ENCODE measurements at regions not wholly inside any gene's neighbourhood (a gene's known extent, or its start where the extent isn't known, plus 50 kb on each side); places are given as distances from the start of the nearest gene placed in this dataset.

GRCh38 chr6:105920071-105920470 is 166.1 kb upstream of the PRDM1 start:
- no peak overlapping the region for H3K9ac ChIP-seq (ENCODE audit: low read length)
- H3K27ac ChIP-seq (ENCODE audit: low read depth, low read length): no peak overlapping the region
- H3K79me2 ChIP-seq (ENCODE audit: insufficient read depth, low read length): no peaks in the 10 kb centered on the region
- no peaks in the 10 kb centered on the region for H3K27me3 ChIP-seq (ENCODE audit: low read length)
- no peak overlapping the region for H2AFZ ChIP-seq (ENCODE audit: low read depth, low read length, severe bottlenecking)
- H4K20me1 ChIP-seq (ENCODE audit: low read depth, low read length): no peaks in the 10 kb centered on the region
- no peak for TF ChIP-seq EZH2phosphoT487 (conservative IDR thresholded peaks at IDR 0.05; ENCODE audit: low read length)
- TF ChIP-seq, protein P1, sequence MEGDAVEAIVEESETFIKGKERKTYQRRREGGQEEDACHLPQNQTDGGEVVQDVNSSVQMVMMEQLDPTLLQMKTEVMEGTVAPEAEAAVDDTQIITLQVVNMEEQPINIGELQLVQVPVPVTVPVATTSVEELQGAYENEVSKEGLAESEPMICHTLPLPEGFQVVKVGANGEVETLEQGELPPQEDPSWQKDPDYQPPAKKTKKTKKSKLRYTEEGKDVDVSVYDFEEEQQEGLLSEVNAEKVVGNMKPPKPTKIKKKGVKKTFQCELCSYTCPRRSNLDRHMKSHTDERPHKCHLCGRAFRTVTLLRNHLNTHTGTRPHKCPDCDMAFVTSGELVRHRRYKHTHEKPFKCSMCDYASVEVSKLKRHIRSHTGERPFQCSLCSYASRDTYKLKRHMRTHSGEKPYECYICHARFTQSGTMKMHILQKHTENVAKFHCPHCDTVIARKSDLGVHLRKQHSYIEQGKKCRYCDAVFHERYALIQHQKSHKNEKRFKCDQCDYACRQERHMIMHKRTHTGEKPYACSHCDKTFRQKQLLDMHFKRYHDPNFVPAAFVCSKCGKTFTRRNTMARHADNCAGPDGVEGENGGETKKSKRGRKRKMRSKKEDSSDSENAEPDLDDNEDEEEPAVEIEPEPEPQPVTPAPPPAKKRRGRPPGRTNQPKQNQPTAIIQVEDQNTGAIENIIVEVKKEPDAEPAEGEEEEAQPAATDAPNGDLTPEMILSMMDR (IDR thresholded peaks at IDR 0.05; ENCODE audit: insufficient read depth, low read length, poor library complexity, severe bottlenecking): no peak
- H3F3A ChIP-seq (ENCODE audit: insufficient read depth): no peaks in the 10 kb centered on the region
- no peak overlapping the region for H3K4me2 ChIP-seq (ENCODE audit: low read depth, low read length, poor library complexity, severe bottlenecking)
- H3K4me3 ChIP-seq (ENCODE audit: insufficient read depth, low read length, poor library complexity, severe bottlenecking): no peak overlapping the region
- H3K9me3 ChIP-seq (ENCODE audit: insufficient read depth, low read length): no peaks in the 10 kb centered on the region
- H3K36me3 ChIP-seq (ENCODE audit: low read length): no peaks in the 10 kb centered on the region
- H3K9me2 ChIP-seq (replicated peaks; ENCODE audit: insufficient read depth, low read length): no peaks in the 10 kb centered on the region

DNA sequence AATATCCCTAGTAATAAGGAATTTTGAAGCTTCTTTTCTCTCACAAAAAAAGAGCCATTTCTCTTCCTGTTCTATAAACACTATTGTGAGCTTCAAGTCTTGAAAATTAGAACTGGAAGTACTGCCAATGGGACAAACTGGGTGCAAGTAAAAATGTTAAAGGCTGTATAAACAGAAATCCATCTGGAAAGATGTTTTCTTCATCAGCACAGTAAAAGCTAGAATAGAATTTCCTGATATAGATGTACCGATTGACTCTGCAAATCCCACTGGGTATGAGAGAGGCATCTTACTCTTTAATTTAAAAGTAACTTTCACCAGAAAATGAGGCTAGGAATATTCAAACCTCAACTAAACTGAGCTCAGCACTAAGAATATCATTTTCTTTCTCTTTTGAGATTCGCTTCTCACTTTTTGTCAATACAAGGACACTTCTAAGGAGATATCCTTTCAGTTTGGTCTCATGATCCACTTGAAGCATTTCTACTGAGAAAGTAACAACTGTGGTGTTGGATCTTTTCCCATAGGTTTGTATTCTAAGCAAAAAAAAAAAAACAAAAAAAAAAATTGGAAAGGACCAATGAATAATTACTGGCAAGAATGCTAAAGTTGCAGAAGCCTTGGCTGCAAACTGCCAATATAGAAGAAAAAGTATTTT is 169.0 kb upstream of the PRDM1 start:
- Histone ChIP-seq H4K20me1 (ENCODE audit: low read depth, low read length) (no peaks in the 10 kb centered on the region), H3K9ac (ENCODE audit: low read length) (no peak overlapping the region), H3K27me3 (ENCODE audit: low read length) (no peaks in the 10 kb centered on the region), H3K36me3 (ENCODE audit: low read length) (no peaks in the 10 kb centered on the region), H3K4me2 (ENCODE audit: low read depth, low read length, poor library complexity, severe bottlenecking) (no peak overlapping the region), H3K9me3 (ENCODE audit: insufficient read depth, low read length) (no peaks in the 10 kb centered on the region), H3K4me3 (ENCODE audit: insufficient read depth, low read length, poor library complexity, severe bottlenecking) (no peak overlapping the region), H3K27ac (ENCODE audit: low read depth, low read length) (no peak overlapping the region), H3K9me2 (replicated peaks; ENCODE audit: insufficient read depth, low read length) (no peaks in the 10 kb centered on the region), H3F3A (ENCODE audit: insufficient read depth) (no peaks in the 10 kb centered on the region), H2AFZ (ENCODE audit: low read depth, low read length, severe bottlenecking) (no peak overlapping the region), H3K79me2 (ENCODE audit: insufficient read depth, low read length) (no peaks in the 10 kb centered on the region)
- TF ChIP-seq, protein P1 (IDR thresholded peaks at IDR 0.05; ENCODE audit: insufficient read depth, low read length, poor library complexity, severe bottlenecking): no peak
- TF ChIP-seq EZH2phosphoT487 (conservative IDR thresholded peaks at IDR 0.05; ENCODE audit: low read length): no peak

GRCh38 chr6:105911106-105911629 is 175.0 kb upstream of the PRDM1 start:
- no peak overlapping the region for H3K4me3 ChIP-seq (ENCODE audit: insufficient read depth, low read length, poor library complexity, severe bottlenecking)
- H3K9me2 ChIP-seq (replicated peaks; ENCODE audit: insufficient read depth, low read length): no peaks in the 10 kb centered on the region
- no peaks in the 10 kb centered on the region for H3K9me3 ChIP-seq (ENCODE audit: insufficient read depth, low read length)
- H3K79me2 ChIP-seq (ENCODE audit: insufficient read depth, low read length): no peaks in the 10 kb centered on the region
- no peaks in the 10 kb centered on the region for H4K20me1 ChIP-seq (ENCODE audit: low read depth, low read length)
- no peak overlapping the region for H3K4me2 ChIP-seq (ENCODE audit: low read depth, low read length, poor library complexity, severe bottlenecking)
- H3K36me3 ChIP-seq (ENCODE audit: low read length): no peaks in the 10 kb centered on the region
- no peaks in the 10 kb centered on the region for H3K27me3 ChIP-seq (ENCODE audit: low read length)
- H3F3A ChIP-seq (ENCODE audit: insufficient read depth): no peaks in the 10 kb centered on the region
- H3K27ac ChIP-seq (ENCODE audit: low read depth, low read length): no peak overlapping the region
- H3K9ac ChIP-seq (ENCODE audit: low read length): no peak overlapping the region
- TF ChIP-seq EZH2phosphoT487 (conservative IDR thresholded peaks at IDR 0.05; ENCODE audit: low read length): no peak
- TF ChIP-seq, protein P1 (IDR thresholded peaks at IDR 0.05; ENCODE audit: insufficient read depth, low read length, poor library complexity, severe bottlenecking): no peak
- no peak overlapping the region for H2AFZ ChIP-seq (ENCODE audit: low read depth, low read length, severe bottlenecking)
